ENCODE measurements at regions not wholly inside any gene's neighbourhood (a gene's known extent, or its start where the extent isn't known, plus 50 kb on each side); places are given as distances from the start of the nearest gene placed in this dataset.

DNA sequence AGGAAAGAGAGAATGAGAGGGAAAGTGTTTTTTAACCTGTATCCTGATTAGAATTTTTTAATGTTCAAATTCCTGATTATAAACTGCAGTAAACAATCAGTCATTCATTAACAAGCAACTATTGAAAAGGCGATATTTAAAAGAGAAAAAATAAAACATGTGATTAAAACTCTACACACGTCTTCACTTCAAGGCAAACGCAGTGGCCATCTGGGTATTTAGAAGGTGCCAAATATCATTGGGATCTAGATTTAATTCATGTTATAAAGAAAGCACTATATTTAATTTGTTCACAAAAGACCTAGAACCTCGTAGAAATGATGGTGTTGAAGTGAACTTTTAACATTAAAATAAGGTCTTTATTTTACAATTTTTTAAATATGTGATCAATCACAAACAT, 189.4 kb upstream of the KLF14 start:
- no peak for TF ChIP-seq POLR2AphosphoS5 (IDR thresholded peaks at IDR 0.05)
- TF ChIP-seq, protein P1, sequence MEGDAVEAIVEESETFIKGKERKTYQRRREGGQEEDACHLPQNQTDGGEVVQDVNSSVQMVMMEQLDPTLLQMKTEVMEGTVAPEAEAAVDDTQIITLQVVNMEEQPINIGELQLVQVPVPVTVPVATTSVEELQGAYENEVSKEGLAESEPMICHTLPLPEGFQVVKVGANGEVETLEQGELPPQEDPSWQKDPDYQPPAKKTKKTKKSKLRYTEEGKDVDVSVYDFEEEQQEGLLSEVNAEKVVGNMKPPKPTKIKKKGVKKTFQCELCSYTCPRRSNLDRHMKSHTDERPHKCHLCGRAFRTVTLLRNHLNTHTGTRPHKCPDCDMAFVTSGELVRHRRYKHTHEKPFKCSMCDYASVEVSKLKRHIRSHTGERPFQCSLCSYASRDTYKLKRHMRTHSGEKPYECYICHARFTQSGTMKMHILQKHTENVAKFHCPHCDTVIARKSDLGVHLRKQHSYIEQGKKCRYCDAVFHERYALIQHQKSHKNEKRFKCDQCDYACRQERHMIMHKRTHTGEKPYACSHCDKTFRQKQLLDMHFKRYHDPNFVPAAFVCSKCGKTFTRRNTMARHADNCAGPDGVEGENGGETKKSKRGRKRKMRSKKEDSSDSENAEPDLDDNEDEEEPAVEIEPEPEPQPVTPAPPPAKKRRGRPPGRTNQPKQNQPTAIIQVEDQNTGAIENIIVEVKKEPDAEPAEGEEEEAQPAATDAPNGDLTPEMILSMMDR (IDR thresholded peaks at IDR 0.05): no peak
- TF ChIP-seq POLR2A (IDR thresholded peaks at IDR 0.05; ENCODE audit: low read depth): no peak
- TF ChIP-seq EP300 (IDR thresholded peaks at IDR 0.05): no peak

Data from esophagus muscularis mucosa (tissue), 4 donors.